GM19238 (cell line): ENCODE measurements at regions not wholly inside any gene's neighbourhood (a gene's known extent, or its start where the extent isn't known, plus 50 kb on each side); places are given as distances from the start of the nearest gene placed in this dataset.
A peak's percentile ranks its signal among the peaks of the same experiment; 100 is the strongest.
"Not testable (repeated sequence)": the region's sequence is repeated elsewhere in the genome, so short reads cannot be mapped to it uniquely, and the experiment has no call there.

Experiments used
- DNase-seq: peaks from one replicate; pipeline ENCODE4 v3.0.0; 2011; ENCODE audit warnings: low spot score; ENCODE audit not compliant: insufficient read length

- not testable (repeated sequence) for DNase-seq
Observed at GRCh38 chr4:9110700-9111099, 59.5 kb upstream of the FAM90A26 start.

- not testable (repeated sequence) for DNase-seq
Observed at GRCh38 chr4:9103148-9103524, 67.1 kb upstream of the FAM90A26 start.

GRCh38 chr4:9102471-9103147 is 67.6 kb upstream of the FAM90A26 start:
- DNase-seq = not testable (repeated sequence)

GRCh38 chr4:9096330-9096729 is 73.9 kb upstream of the FAM90A26 start:
- not testable (repeated sequence) for DNase-seq

GRCh38 chr4:9078796-9079195 is 91.4 kb upstream of the FAM90A26 start:
- not testable (repeated sequence) for DNase-seq

GRCh38 chr4:9076974-9077373 is 93.2 kb upstream of the FAM90A26 start:
- not testable (repeated sequence) for DNase-seq

- not testable (repeated sequence) for DNase-seq
Observed at GRCh38 chr4:9076486-9076885, 93.7 kb upstream of the FAM90A26 start.

GRCh38 chr4:9073371-9073770 is 96.8 kb upstream of the FAM90A26 start:
- DNase-seq = not testable (repeated sequence)

- DNase-seq = not testable (repeated sequence)
Observed at GRCh38 chr4:9072521-9073220, 97.5 kb upstream of the FAM90A26 start.

- not testable (repeated sequence) for DNase-seq
Observed at GRCh38 chr4:9067923-9068322, 102.3 kb upstream of the FAM90A26 start.

- not testable (repeated sequence) for DNase-seq
Observed at GRCh38 chr4:9063612-9064011, 106.6 kb upstream of the FAM90A26 start.

- DNase-seq = not testable (repeated sequence)
Observed at GRCh38 chr4:9024866-9025265, 145.3 kb upstream of the FAM90A26 start.

GRCh38 chr4:9009792-9010191 is 138.2 kb upstream of the HMX1 start:
- not testable (repeated sequence) for DNase-seq

GRCh38 chr4:9008407-9008806 is 136.8 kb upstream of the HMX1 start:
- DNase-seq = not testable (repeated sequence)

GRCh38 chr4:9001153-9001552 is 129.5 kb upstream of the HMX1 start:
- DNase-seq = not testable (repeated sequence)

- peak; percentile 33 for DNase-seq
Observed at GRCh38 chr4:9000505-9001001, 128.9 kb upstream of the HMX1 start.

GRCh38 chr4:8992981-8993380 is 121.3 kb upstream of the HMX1 start:
- not testable (repeated sequence) for DNase-seq

- DNase-seq = not testable (repeated sequence)
Observed at GRCh38 chr4:8991449-8991848, 119.8 kb upstream of the HMX1 start.

- DNase-seq = not testable (repeated sequence)
Observed at GRCh38 chr4:8990341-8990740, 118.7 kb upstream of the HMX1 start.

- DNase-seq = not testable (repeated sequence)
Observed at GRCh38 chr4:8985786-8986185, 114.1 kb upstream of the HMX1 start.

GRCh38 chr4:8984641-8985040 is 113.0 kb upstream of the HMX1 start:
- DNase-seq = not testable (repeated sequence)

GRCh38 chr4:8983921-8984320 is 112.3 kb upstream of the HMX1 start:
- not testable (repeated sequence) for DNase-seq
